OCI-LY7 (cell line): ENCODE measurements at regions not wholly inside any gene's neighbourhood (a gene's known extent, or its start where the extent isn't known, plus 50 kb on each side); places are given as distances from the start of the nearest gene placed in this dataset.

Experiments used
- BruUV-seq: library from RNA; stranded (reverse); fragments of 400-500 nt; replicated peaks from 2 replicates; lab custom pipeline; 2021; lab: Mats Ljungman, UMichigan
- CTCF ChIA-PET: fragments of 300-600 bp; sonication (Branson Sonifier 250); formaldehyde crosslinking; loops from one replicate; lab custom pipeline; 2022; ENCODE audit warnings: antibody characterized with exemption; ENCODE audit not compliant: unreplicated experiment; lab: Charles Lee
- POLR2A ChIA-PET: fragments of 300-600 bp; sonication (Branson Sonifier 250); formaldehyde crosslinking; loops from one replicate; lab custom pipeline; 2022; ENCODE audit warnings: antibody characterized with exemption; lab: Charles Lee
- DNase-seq: peaks from one replicate; pipeline ENCODE4 v3.0.0-alpha.2; 2015; ENCODE audit warnings: low spot score
- H2AFZ ChIP-seq: fragments of 200-600 bp; sonication (generic), shearing (Covaris generic); 2 replicates; pipeline ENCODE4 v1.6.1; 2014; ENCODE audit warnings: mild to moderate bottlenecking, antibody characterized with exemption, low read length, moderate library complexity
- H3K27ac ChIP-seq: fragments of 200-600 bp; sonication (generic); 2 replicates; pipeline ENCODE4 v1.5.1; 2014; ENCODE audit warnings: mixed run types, low read depth, mild to moderate bottlenecking, moderate library complexity, low read length, inconsistent platforms; ENCODE audit not compliant: poor library complexity, severe bottlenecking
- H3K36me3 ChIP-seq: fragments of 200-600 bp; sonication (generic); 2 replicates; pipeline ENCODE4 v1.6.1; 2014; ENCODE audit warnings: mild to moderate bottlenecking, antibody characterized with exemption, low read length, moderate library complexity, mixed read lengths; ENCODE audit not compliant: insufficient read depth
- H3K4me1 ChIP-seq: fragments of 200-600 bp; sonication (generic); 2 replicates; pipeline ENCODE4 v1.5.1; 2014; ENCODE audit warnings: mild to moderate bottlenecking, low read length; ENCODE audit not compliant: insufficient read depth, poor library complexity, severe bottlenecking
- H3K4me2 ChIP-seq: fragments of 200-600 bp; sonication (generic); 2 replicates; pipeline ENCODE4 v1.6.1; 2014; ENCODE audit warnings: mild to moderate bottlenecking, low read length
- H3K4me3 ChIP-seq: fragments of 200-600 bp; sonication (generic); 2 replicates; pipeline ENCODE4 v1.5.1; 2014; ENCODE audit warnings: mild to moderate bottlenecking, low read depth, low read length; ENCODE audit not compliant: poor library complexity, severe bottlenecking
- H3K79me2 ChIP-seq: fragments of 200-600 bp; sonication (generic); 2 replicates; pipeline ENCODE4 v1.6.1; 2016; ENCODE audit warnings: low read depth, mild to moderate bottlenecking, low read length, moderate library complexity, mixed read lengths; ENCODE audit not compliant: insufficient read depth
- H3K9me2 ChIP-seq: fragments of 200-600 bp; sonication (generic); 2 replicates; pipeline ENCODE4 v1.6.1; 2016; ENCODE audit warnings: mild to moderate bottlenecking, low read length, mixed read lengths; ENCODE audit not compliant: insufficient read depth
- H3K9me3 ChIP-seq: fragments of 200-600 bp; sonication (generic); 2 replicates; pipeline ENCODE4 v1.6.1; 2014; ENCODE audit warnings: mild to moderate bottlenecking, mixed run types, low read length, mixed read lengths
- H4K20me1 ChIP-seq: fragments of 200-600 bp; sonication (generic); 2 replicates; pipeline ENCODE4 v1.6.1; 2014; ENCODE audit warnings: mild to moderate bottlenecking, antibody characterized with exemption, low read length, moderate library complexity, mixed read lengths; ENCODE audit not compliant: insufficient read depth
- CTCF ChIP-seq: fragments of 200-600 bp; sonication (generic); conservative IDR thresholded peaks from 2 replicates; pipeline ENCODE4 v1.5.1; 2014; ENCODE audit warnings: mild to moderate bottlenecking, antibody characterized with exemption, low read length, moderate library complexity, mixed read lengths
- EZH2phosphoT487 ChIP-seq: fragments of 200-600 bp; sonication (generic); IDR thresholded peaks from 2 replicates; pipeline ENCODE4 v1.6.1; 2018; ENCODE audit warnings: low read depth, borderline replicate concordance, mild to moderate bottlenecking, mixed run types, antibody characterized with exemption, low read length, moderate library complexity, mixed read lengths
- intact Hi-C: fragments of 100-400 bp; cut with micrococcal nuclease; formaldehyde crosslinking; loops from one replicate; pipeline ENCODE4 v1.10.0; 2022; ENCODE audit not compliant: unreplicated experiment

GRCh38 chr7:138286846-138287245 is 173.2 kb upstream of the TRIM24 start:
- BruUV-seq, result no TSS peak
- Histone ChIP-seq H4K20me1 (no peaks in the 10 kb centered on the region), H3K79me2 (no peaks in the 10 kb centered on the region), H3K27ac (no peak overlapping the region), H3K4me1 (no peaks in the 10 kb centered on the region), H3K4me3 (no peak overlapping the region), H3K9me2 (no peaks in the 10 kb centered on the region), H3K4me2 (no peak overlapping the region), H3K9me3 (no peaks in the 10 kb centered on the region), H2AFZ (no peak overlapping the region), H3K36me3 (no peaks in the 10 kb centered on the region)
- ChIA-PET CTCF (no interaction called here), POLR2A (no interaction called here)
- no peak for DNase-seq
- intact Hi-C loops, result no loop called here
- TF ChIP-seq EZH2phosphoT487, result no peak
- no peak for TF ChIP-seq CTCF

GRCh38 chr7:138287549-138287948 is 172.5 kb upstream of the TRIM24 start:
- Histone ChIP-seq H3K27ac (no peak overlapping the region), H3K9me2 (no peaks in the 10 kb centered on the region), H2AFZ (no peak overlapping the region), H4K20me1 (no peaks in the 10 kb centered on the region), H3K79me2 (no peaks in the 10 kb centered on the region), H3K4me1 (no peaks in the 10 kb centered on the region), H3K4me3 (no peak overlapping the region), H3K4me2 (no peak overlapping the region), H3K36me3 (no peaks in the 10 kb centered on the region), H3K9me3 (no peaks in the 10 kb centered on the region)
- BruUV-seq, result no TSS peak
- ChIA-PET CTCF (no interaction called here), POLR2A (no interaction called here)
- no peak for DNase-seq
- TF ChIP-seq CTCF (no peak), EZH2phosphoT487 (no peak)
- intact Hi-C loops, result no loop called here

GRCh38 chr7:138289082-138289481 is 171.0 kb upstream of the TRIM24 start:
- H4K20me1 ChIP-seq, result no peaks in the 10 kb centered on the region
- intact Hi-C loops, result no loop called here
- DNase-seq, result no peak
- H3K27ac ChIP-seq, result no peak overlapping the region
- POLR2A ChIA-PET, result interaction anchor here (0.6 kb wide), 1 partner anchor 14 kb away, joined by 3 read pairs; no protein-coding TSS in a partner anchor
- no peak overlapping the region for H3K4me3 ChIP-seq
- CTCF ChIA-PET, result no interaction called here
- no peaks in the 10 kb centered on the region for H3K36me3 ChIP-seq
- H3K4me1 ChIP-seq, result no peaks in the 10 kb centered on the region
- TF ChIP-seq CTCF (no peak), EZH2phosphoT487 (no peak)
- H3K9me3 ChIP-seq, result no peaks in the 10 kb centered on the region
- H2AFZ ChIP-seq, result no peak overlapping the region
- H3K4me2 ChIP-seq, result no peak overlapping the region
- BruUV-seq, result no TSS peak
- no peaks in the 10 kb centered on the region for H3K9me2 ChIP-seq
- H3K79me2 ChIP-seq, result no peaks in the 10 kb centered on the region
